ENCODE measurements at regions not wholly inside any gene's neighbourhood (a gene's known extent, or its start where the extent isn't known, plus 50 kb on each side); places are given as distances from the start of the nearest gene placed in this dataset.

DNA sequence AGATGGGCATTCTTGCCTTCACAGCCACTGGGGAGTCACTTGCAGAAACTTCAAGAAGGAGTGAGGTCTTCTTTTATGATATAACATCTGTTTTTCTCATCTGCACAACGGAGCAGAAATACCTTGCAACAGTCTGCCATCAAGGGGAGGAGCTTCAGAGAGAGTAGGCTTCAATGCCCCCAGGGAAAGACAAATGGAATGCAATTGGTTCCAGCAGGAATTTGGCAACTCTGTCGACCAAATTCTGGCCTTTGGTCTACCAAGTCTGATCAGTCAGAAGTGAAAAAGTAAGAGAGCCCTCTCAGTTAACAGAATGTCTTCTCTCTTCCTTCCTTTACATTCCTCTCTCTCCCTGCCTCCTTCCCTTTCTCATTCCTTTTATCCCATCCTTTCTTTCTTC is 229.3 kb downstream of the IDS start:
- Histone ChIP-seq H3K4me1 (ENCODE audit: control insufficient read depth, insufficient read depth, low read depth, low read length) (no peaks in the 10 kb centered on the region), H2AFZ (ENCODE audit: low read depth, low read length) (no peak overlapping the region), H3K9me3 (ENCODE audit: control insufficient read depth, low read length) (no peaks in the 10 kb centered on the region), H2BK15ac (ENCODE audit: low read depth, poor library complexity, severe bottlenecking) (no peak overlapping the region), H2BK12ac (ENCODE audit: low read length in 2 of 2) (no peak overlapping the region), H3K4me2 (ENCODE audit: low read length, poor library complexity, severe bottlenecking) (no peak overlapping the region), H3K36me3 (ENCODE audit: control insufficient read depth in 1 of 2, insufficient read depth in 2 of 2, low read depth in 1 of 2, low read length in 2 of 2) (no peaks in the 10 kb centered on the region), H2AK5ac (ENCODE audit: low read length, severe bottlenecking) (no peak overlapping the region), H3K18ac (ENCODE audit: low read depth in 1 of 2, low read length in 2 of 2) (no peak overlapping the region), H3K27ac (ENCODE audit: low read length, poor library complexity, severe bottlenecking) (no peak overlapping the region), H3K4ac (ENCODE audit: low read depth in 1 of 2, low read length in 2 of 2) (no peak overlapping the region), H3K23ac (ENCODE audit: low read length in 2 of 2) (no peak overlapping the region), H2BK120ac (ENCODE audit: low read depth, low read length) (no peak overlapping the region), H3K79me1 (replicated peaks; ENCODE audit: low read length, poor library complexity, severe bottlenecking) (no peaks in the 10 kb centered on the region), H2BK5ac (ENCODE audit: low read depth, low read length, poor library complexity, severe bottlenecking) (no peak overlapping the region), H4K91ac (ENCODE audit: low read length) (no peak overlapping the region), H3K27me3 (ENCODE audit: control insufficient read depth in 1 of 2, insufficient read depth in 1 of 2, low read length in 2 of 2) (no peaks in the 10 kb centered on the region), H3K14ac (ENCODE audit: low read length in 2 of 2) (no peak overlapping the region), H3K4me3 (ENCODE audit: insufficient read depth in 1 of 2, low read depth in 1 of 2, low read length in 2 of 2) (no peak overlapping the region), H3K9ac (ENCODE audit: low read length) (no peak overlapping the region), H4K8ac (ENCODE audit: low read length) (no peak overlapping the region)
- DNase-seq, result no peak
- WGBS, result 35% methylated on average over 2 of the region's 2 CpGs

DNA sequence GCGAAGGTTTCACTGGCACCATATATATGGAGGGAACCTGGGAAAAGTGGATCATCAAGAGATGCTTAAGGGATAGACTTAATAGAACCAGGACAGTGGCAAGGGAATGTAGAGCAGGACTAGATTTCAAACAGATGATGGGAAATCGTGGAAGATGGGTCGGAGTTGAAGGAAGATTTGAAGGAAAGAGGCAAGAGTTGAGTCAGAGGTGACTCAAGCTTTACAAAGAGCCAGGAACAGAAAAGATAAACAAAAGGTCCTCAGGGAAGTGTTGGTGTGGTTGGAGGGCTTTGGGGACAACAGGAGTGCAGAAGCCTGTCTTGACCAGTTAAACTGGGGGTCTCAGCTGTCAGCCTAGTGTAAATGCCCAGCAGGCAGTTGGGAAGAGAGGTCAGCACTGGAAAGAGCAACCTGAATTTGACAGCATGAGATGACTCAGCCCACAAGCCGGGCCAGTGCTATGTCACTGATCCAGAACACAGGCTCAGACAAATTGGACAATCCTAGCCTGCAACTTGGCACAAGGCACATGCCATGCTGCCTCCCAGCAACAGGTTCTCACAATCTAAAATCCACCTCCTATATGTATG is 230.5 kb downstream of the IDS start:
- Histone ChIP-seq H2AFZ (ENCODE audit: low read depth, low read length) (no peak overlapping the region), H2BK15ac (ENCODE audit: low read depth, poor library complexity, severe bottlenecking) (no peak overlapping the region), H3K4me3 (ENCODE audit: insufficient read depth in 1 of 2, low read depth in 1 of 2, low read length in 2 of 2) (no peak overlapping the region)

DNA sequence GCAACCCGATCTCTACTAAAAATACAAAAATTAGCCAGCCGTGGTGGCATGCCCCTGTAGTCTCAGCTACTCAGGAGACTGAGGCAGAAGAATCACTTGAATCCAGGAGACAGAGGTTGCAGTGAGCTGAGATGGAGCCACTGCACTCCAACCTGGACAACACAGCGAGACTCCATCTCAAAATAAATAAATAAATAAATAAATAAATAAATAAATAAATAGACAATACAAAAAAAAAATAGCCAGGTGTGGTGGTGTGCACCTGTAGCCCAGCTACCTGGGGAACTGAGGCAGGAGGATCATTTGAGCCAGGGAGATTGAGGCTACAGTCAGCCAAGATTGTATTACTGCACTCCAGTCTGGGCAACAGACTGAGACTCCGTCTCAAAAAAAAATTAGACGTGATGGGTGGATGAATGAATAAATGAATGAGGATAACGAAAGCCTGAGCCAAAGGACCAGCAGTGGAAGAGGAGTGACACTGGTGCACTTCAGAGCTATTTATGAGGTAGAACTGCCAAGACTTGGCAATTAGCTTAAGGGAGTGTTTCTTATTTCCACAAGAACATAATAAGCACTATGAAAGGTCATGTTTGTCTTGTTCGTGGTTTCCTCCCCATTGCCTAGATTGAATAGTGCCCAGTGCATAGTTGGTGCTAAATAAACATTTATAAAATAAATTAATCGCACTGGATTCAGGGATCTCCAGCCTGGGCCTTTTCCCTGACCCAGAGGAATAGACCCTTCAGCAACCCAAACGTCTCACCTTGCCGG is 232.2 kb downstream of the IDS start:
- Histone ChIP-seq H2AFZ (ENCODE audit: low read depth, low read length) (no peak overlapping the region), H4K8ac (ENCODE audit: low read length) (no peak overlapping the region), H3K4me1 (ENCODE audit: control insufficient read depth, insufficient read depth, low read depth, low read length) (no peaks in the 10 kb centered on the region), H3K4me2 (ENCODE audit: low read length, poor library complexity, severe bottlenecking) (no peak overlapping the region), H3K4ac (ENCODE audit: low read depth in 1 of 2, low read length in 2 of 2) (no peak overlapping the region), H2BK5ac (ENCODE audit: low read depth, low read length, poor library complexity, severe bottlenecking) (no peak overlapping the region), H2AK5ac (ENCODE audit: low read length, severe bottlenecking) (no peak overlapping the region), H2BK120ac (ENCODE audit: low read depth, low read length) (no peak overlapping the region), H4K91ac (ENCODE audit: low read length) (no peak overlapping the region), H3K4me3 (ENCODE audit: insufficient read depth in 1 of 2, low read depth in 1 of 2, low read length in 2 of 2) (no peak overlapping the region), H3K27ac (ENCODE audit: low read length, poor library complexity, severe bottlenecking) (no peak overlapping the region), H3K14ac (ENCODE audit: low read length in 2 of 2) (no peak overlapping the region), H2BK15ac (ENCODE audit: low read depth, poor library complexity, severe bottlenecking) (no peak overlapping the region), H3K23ac (ENCODE audit: low read length in 2 of 2) (no peak overlapping the region), H3K79me1 (replicated peaks; ENCODE audit: low read length, poor library complexity, severe bottlenecking) (no peaks in the 10 kb centered on the region), H3K36me3 (ENCODE audit: control insufficient read depth in 1 of 2, insufficient read depth in 2 of 2, low read depth in 1 of 2, low read length in 2 of 2) (no peaks in the 10 kb centered on the region), H3K9me3 (ENCODE audit: control insufficient read depth, low read length) (no peaks in the 10 kb centered on the region), H3K27me3 (ENCODE audit: control insufficient read depth in 1 of 2, insufficient read depth in 1 of 2, low read length in 2 of 2) (no peaks in the 10 kb centered on the region), H3K9ac (ENCODE audit: low read length) (no peak overlapping the region), H3K18ac (ENCODE audit: low read depth in 1 of 2, low read length in 2 of 2) (no peak overlapping the region), H2BK12ac (ENCODE audit: low read length in 2 of 2) (no peak overlapping the region)
- WGBS, result 87% methylated on average over 5 of the region's 10 CpGs
- DNase-seq, result no peak

More for the DNA sequence above, 230.5 kb downstream of the IDS start:
- no peak overlapping the region for H2BK12ac ChIP-seq (ENCODE audit: low read length in 2 of 2)
- no peak overlapping the region for H3K4ac ChIP-seq (ENCODE audit: low read depth in 1 of 2, low read length in 2 of 2)
- H3K27ac ChIP-seq (ENCODE audit: low read length, poor library complexity, severe bottlenecking), result no peak overlapping the region
- H3K36me3 ChIP-seq (ENCODE audit: control insufficient read depth in 1 of 2, insufficient read depth in 2 of 2, low read depth in 1 of 2, low read length in 2 of 2), result no peaks in the 10 kb centered on the region
- no peak overlapping the region for H2BK5ac ChIP-seq (ENCODE audit: low read depth, low read length, poor library complexity, severe bottlenecking)
- no peak overlapping the region for H3K18ac ChIP-seq (ENCODE audit: low read depth in 1 of 2, low read length in 2 of 2)
- H3K27me3 ChIP-seq (ENCODE audit: control insufficient read depth in 1 of 2, insufficient read depth in 1 of 2, low read length in 2 of 2), result no peaks in the 10 kb centered on the region
- no peak overlapping the region for H3K4me2 ChIP-seq (ENCODE audit: low read length, poor library complexity, severe bottlenecking)
- no peak overlapping the region for H3K14ac ChIP-seq (ENCODE audit: low read length in 2 of 2)
- no peaks in the 10 kb centered on the region for H3K9me3 ChIP-seq (ENCODE audit: control insufficient read depth, low read length)
- H2BK120ac ChIP-seq (ENCODE audit: low read depth, low read length), result no peak overlapping the region
- no peak overlapping the region for H4K8ac ChIP-seq (ENCODE audit: low read length)
- no peaks in the 10 kb centered on the region for H3K4me1 ChIP-seq (ENCODE audit: control insufficient read depth, insufficient read depth, low read depth, low read length)
- no peak overlapping the region for H3K23ac ChIP-seq (ENCODE audit: low read length in 2 of 2)
- DNase-seq, result peak; percentile 23
- no peak overlapping the region for H3K9ac ChIP-seq (ENCODE audit: low read length)
- H4K91ac ChIP-seq (ENCODE audit: low read length), result no peak overlapping the region
- 37% methylated on average over 3 of the region's 4 CpGs for WGBS
- no peaks in the 10 kb centered on the region for H3K79me1 ChIP-seq (replicated peaks; ENCODE audit: low read length, poor library complexity, severe bottlenecking)
- no peak overlapping the region for H2AK5ac ChIP-seq (ENCODE audit: low read length, severe bottlenecking)

DNA sequence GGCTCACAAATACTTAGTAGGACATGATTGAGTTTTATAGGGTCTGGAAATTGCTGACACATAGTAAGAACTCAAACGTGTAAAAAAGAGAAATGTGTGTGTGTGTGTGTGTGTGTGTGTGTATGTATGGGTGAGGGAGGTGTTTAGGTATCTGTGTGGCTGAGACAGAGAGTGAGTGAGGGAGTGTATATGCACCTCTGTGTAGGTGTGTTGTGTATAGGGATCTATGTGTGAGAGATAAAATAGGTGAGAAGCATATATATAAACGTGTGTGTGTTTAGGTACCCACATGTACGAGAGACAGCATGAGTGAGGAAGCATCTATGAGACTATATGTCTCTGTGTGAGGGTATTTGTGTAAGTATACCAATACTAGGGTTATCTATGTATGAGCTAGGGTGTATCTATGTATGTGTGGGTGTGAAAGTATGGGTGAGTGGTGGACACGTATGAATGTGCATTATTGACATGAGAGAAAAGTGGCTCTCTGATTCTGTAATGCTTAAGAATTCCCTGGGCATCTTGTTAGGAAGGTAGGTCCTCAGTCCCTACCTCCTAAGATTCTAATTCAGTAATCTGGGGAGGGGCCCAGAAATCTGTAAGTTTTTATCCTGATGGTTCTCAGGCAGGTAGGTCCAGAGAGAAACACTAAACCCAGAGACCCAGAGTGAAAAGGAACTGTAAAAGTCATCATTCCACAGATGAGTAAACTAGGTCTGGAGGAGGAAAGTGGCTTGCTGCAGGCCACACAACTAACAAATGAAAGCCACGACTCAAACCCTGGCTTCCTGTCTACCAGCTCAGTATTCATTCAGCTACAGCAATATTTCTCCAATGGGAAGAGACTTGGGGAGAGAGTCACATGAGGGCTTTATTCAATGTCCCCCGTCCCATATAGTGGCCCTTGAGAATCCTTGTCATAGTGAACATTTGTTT is 237.0 kb downstream of the IDS start:
- Histone ChIP-seq H2AK5ac (ENCODE audit: low read length, severe bottlenecking) (no peak overlapping the region), H3K23ac (ENCODE audit: low read length in 2 of 2) (no peak overlapping the region), H3K27me3 (ENCODE audit: control insufficient read depth in 1 of 2, insufficient read depth in 1 of 2, low read length in 2 of 2) (no peaks in the 10 kb centered on the region), H2BK15ac (ENCODE audit: low read depth, poor library complexity, severe bottlenecking) (no peak overlapping the region), H3K4me1 (ENCODE audit: control insufficient read depth, insufficient read depth, low read depth, low read length) (no peaks in the 10 kb centered on the region), H3K18ac (ENCODE audit: low read depth in 1 of 2, low read length in 2 of 2) (no peak overlapping the region), H3K4ac (ENCODE audit: low read depth in 1 of 2, low read length in 2 of 2) (no peak overlapping the region), H2BK5ac (ENCODE audit: low read depth, low read length, poor library complexity, severe bottlenecking) (no peak overlapping the region), H4K91ac (ENCODE audit: low read length) (no peak overlapping the region), H3K27ac (ENCODE audit: low read length, poor library complexity, severe bottlenecking) (no peak overlapping the region), H3K4me3 (ENCODE audit: insufficient read depth in 1 of 2, low read depth in 1 of 2, low read length in 2 of 2) (no peak overlapping the region), H3K9ac (ENCODE audit: low read length) (no peak overlapping the region), H3K4me2 (ENCODE audit: low read length, poor library complexity, severe bottlenecking) (no peak overlapping the region), H3K79me1 (replicated peaks; ENCODE audit: low read length, poor library complexity, severe bottlenecking) (no peaks in the 10 kb centered on the region), H2AFZ (ENCODE audit: low read depth, low read length) (no peak overlapping the region), H4K8ac (ENCODE audit: low read length) (no peak overlapping the region), H3K9me3 (ENCODE audit: control insufficient read depth, low read length) (peaks cover 3% of the 10 kb centered on the region), H3K36me3 (ENCODE audit: control insufficient read depth in 1 of 2, insufficient read depth in 2 of 2, low read depth in 1 of 2, low read length in 2 of 2) (no peaks in the 10 kb centered on the region), H2BK12ac (ENCODE audit: low read length in 2 of 2) (no peak overlapping the region), H2BK120ac (ENCODE audit: low read depth, low read length) (no peak overlapping the region), H3K14ac (ENCODE audit: low read length in 2 of 2) (no peak overlapping the region)
- DNase-seq, result no peak
- 92% methylated on average over 4 of the region's 6 CpGs for WGBS
